Activated CD4-positive, alpha-beta T cell treated with anti-CD3 and anti-CD28 coated beads, Interleukin-2, amount 50 U/mL, for 24 hours (primary cell): ENCODE measurements at regions not wholly inside any gene's neighbourhood (a gene's known extent, or its start where the extent isn't known, plus 50 kb on each side); places are given as distances from the start of the nearest gene placed in this dataset.
"Not testable (repeated sequence)": the region's sequence is repeated elsewhere in the genome, so short reads cannot be mapped to it uniquely, and the experiment has no call there.

ENCODE experiments used
- DNase-seq, 2 donors: peaks; one replicate each; pipeline ENCODE4 v3.0.0-alpha.2; 2020; ENCODE audit warnings: low read depth in 1 of 2, low spot score in 1 of 2

GRCh38 chr6:26173836-26174145, 86.6 kb downstream of the HFE start:
- no peak for DNase-seq

- no peak for DNase-seq
These were observed 87.8 kb downstream of the HFE start for GRCh38 chr6:26175033-26175427.

GRCh38 chr6:26175428-26176181, 88.4 kb downstream of the HFE start:
- no peak for DNase-seq

- DNase-seq = no peak
These were observed 92.4 kb downstream of the HFE start for GRCh38 chr6:26179675-26180074.

GRCh38 chr6:26180346-26180745, 93.1 kb downstream of the HFE start:
- no peak for DNase-seq

GRCh38 chr6:26183237-26183580, 96.0 kb downstream of the HFE start:
- DNase-seq = no peak

- no peak for DNase-seq
These were observed 96.5 kb downstream of the HFE start for GRCh38 chr6:26183581-26184366.

GRCh38 chr6:26184367-26184891, 97.2 kb downstream of the HFE start:
- no peak for DNase-seq

GRCh38 chr6:26185004-26185403, 97.8 kb downstream of the HFE start:
- no peak for DNase-seq

GRCh38 chr6:26185802-26186201, 98.6 kb downstream of the HFE start:
- DNase-seq = no peak

- no peak for DNase-seq
These were observed 99.4 kb downstream of the HFE start for GRCh38 chr6:26186652-26187051.

- no peak for DNase-seq
These were observed 100.1 kb downstream of the HFE start for GRCh38 chr6:26187292-26187691.

- no peak for DNase-seq
These were observed 100.9 kb downstream of the HFE start for GRCh38 chr6:26187981-26188635.

GRCh38 chr6:26191512-26191911, 104.3 kb downstream of the HFE start:
- DNase-seq = not testable (repeated sequence)

- no peak for DNase-seq
These were observed 106.5 kb downstream of the HFE start for GRCh38 chr6:26193467-26194328.

GRCh38 chr6:26194329-26194701, 107.1 kb downstream of the HFE start:
- no peak for DNase-seq

GRCh38 chr6:26194816-26195375, 107.7 kb downstream of the HFE start:
- no peak for DNase-seq

GRCh38 chr6:26195376-26195923, 108.2 kb downstream of the HFE start:
- peak in 1 of 2 donors; percentile 77 for DNase-seq

- DNase-seq = no peak
These were observed 109.0 kb downstream of the HFE start for GRCh38 chr6:26195924-26196845.
